ENCODE measurements at regions not wholly inside any gene's neighbourhood (a gene's known extent, or its start where the extent isn't known, plus 50 kb on each side); places are given as distances from the start of the nearest gene placed in this dataset.

DNA sequence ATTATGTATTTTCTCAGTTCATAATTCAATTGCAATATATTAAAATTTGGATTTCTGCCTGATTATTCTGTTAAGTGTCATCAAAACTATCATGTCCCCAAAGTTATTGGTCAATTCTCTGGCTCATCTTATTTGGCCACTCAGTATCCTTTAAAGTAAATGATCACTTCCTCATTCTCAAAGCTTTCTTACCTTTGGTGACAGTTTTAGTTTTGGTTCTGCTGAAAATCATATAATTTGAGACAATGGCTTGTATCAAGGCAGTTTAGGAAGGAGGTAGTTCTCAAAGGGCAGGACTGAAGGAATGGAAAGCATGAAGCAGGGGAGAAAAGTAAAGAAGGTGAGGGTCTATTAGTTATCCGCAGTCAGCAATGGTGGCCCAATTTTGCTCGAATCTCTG, 1832.1 kb downstream of the ARAP2 start:
- ATAC-seq, result no peak
- TF ChIP-seq TCF4 (CRISPR knock-in tag; IDR thresholded peaks at IDR 0.05; ENCODE audit: borderline replicate concordance), result no peak
- no peak for TF ChIP-seq TOX (CRISPR knock-in tag; IDR thresholded peaks at IDR 0.05; ENCODE audit: borderline replicate concordance)
- no peak for TF ChIP-seq ESRRG (CRISPR knock-in tag; IDR thresholded peaks at IDR 0.05)
- no peak for TF ChIP-seq RARB (CRISPR knock-in tag; IDR thresholded peaks at IDR 0.05)
- TF ChIP-seq PPARA (CRISPR knock-in tag; IDR thresholded peaks at IDR 0.05; ENCODE audit: borderline replicate concordance), result no peak
- no peak for TF ChIP-seq CSDC2 (CRISPR knock-in tag; IDR thresholded peaks at IDR 0.05)
- no peak for TF ChIP-seq ISL1 (CRISPR knock-in tag; IDR thresholded peaks at IDR 0.05)
- TF ChIP-seq, protein P1, sequence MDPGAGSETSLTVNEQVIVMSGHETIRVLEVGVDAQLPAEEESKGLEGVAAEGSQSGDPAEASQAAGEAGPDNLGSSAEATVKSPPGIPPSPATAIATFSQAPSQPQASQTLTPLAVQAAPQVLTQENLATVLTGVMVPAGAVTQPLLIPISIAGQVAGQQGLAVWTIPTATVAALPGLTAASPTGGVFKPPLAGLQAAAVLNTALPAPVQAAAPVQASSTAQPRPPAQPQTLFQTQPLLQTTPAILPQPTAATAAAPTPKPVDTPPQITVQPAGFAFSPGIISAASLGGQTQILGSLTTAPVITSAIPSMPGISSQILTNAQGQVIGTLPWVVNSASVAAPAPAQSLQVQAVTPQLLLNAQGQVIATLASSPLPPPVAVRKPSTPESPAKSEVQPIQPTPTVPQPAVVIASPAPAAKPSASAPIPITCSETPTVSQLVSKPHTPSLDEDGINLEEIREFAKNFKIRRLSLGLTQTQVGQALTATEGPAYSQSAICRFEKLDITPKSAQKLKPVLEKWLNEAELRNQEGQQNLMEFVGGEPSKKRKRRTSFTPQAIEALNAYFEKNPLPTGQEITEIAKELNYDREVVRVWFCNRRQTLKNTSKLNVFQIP (CRISPR knock-in tag; IDR thresholded peaks at IDR 0.05; ENCODE audit: borderline replicate concordance, low read depth), result no peak
- TF ChIP-seq ZFP3 (CRISPR knock-in tag; IDR thresholded peaks at IDR 0.05), result no peak
- TF ChIP-seq, protein P2, sequence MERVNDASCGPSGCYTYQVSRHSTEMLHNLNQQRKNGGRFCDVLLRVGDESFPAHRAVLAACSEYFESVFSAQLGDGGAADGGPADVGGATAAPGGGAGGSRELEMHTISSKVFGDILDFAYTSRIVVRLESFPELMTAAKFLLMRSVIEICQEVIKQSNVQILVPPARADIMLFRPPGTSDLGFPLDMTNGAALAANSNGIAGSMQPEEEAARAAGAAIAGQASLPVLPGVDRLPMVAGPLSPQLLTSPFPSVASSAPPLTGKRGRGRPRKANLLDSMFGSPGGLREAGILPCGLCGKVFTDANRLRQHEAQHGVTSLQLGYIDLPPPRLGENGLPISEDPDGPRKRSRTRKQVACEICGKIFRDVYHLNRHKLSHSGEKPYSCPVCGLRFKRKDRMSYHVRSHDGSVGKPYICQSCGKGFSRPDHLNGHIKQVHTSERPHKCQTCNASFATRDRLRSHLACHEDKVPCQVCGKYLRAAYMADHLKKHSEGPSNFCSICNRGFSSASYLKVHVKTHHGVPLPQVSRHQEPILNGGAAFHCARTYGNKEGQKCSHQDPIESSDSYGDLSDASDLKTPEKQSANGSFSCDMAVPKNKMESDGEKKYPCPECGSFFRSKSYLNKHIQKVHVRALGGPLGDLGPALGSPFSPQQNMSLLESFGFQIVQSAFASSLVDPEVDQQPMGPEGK (CRISPR knock-in tag; IDR thresholded peaks at IDR 0.05; ENCODE audit: borderline replicate concordance), result no peak
- no peak for TF ChIP-seq OSR1 (CRISPR knock-in tag; IDR thresholded peaks at IDR 0.05)
- TF ChIP-seq, protein P3, sequence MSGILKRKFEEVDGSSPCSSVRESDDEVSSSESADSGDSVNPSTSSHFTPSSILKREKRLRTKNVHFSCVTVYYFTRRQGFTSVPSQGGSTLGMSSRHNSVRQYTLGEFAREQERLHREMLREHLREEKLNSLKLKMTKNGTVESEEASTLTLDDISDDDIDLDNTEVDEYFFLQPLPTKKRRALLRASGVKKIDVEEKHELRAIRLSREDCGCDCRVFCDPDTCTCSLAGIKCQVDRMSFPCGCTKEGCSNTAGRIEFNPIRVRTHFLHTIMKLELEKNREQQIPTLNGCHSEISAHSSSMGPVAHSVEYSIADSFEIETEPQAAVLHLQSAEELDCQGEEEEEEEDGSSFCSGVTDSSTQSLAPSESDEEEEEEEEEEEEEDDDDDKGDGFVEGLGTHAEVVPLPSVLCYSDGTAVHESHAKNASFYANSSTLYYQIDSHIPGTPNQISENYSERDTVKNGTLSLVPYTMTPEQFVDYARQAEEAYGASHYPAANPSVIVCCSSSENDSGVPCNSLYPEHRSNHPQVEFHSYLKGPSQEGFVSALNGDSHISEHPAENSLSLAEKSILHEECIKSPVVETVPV (CRISPR knock-in tag; IDR thresholded peaks at IDR 0.05), result no peak
- TF ChIP-seq ZC3H10 (CRISPR knock-in tag; IDR thresholded peaks at IDR 0.05), result no peak
- TF ChIP-seq SNAI2 (CRISPR knock-in tag; IDR thresholded peaks at IDR 0.05), result no peak
- TF ChIP-seq BACH2 (CRISPR knock-in tag; IDR thresholded peaks at IDR 0.05; ENCODE audit: borderline replicate concordance), result no peak
- TF ChIP-seq ZNF565 (CRISPR knock-in tag; conservative IDR thresholded peaks at IDR 0.05; ENCODE audit: low read depth), result no peak
- no peak for TF ChIP-seq ZNF70 (CRISPR knock-in tag; IDR thresholded peaks at IDR 0.05)

DNA sequence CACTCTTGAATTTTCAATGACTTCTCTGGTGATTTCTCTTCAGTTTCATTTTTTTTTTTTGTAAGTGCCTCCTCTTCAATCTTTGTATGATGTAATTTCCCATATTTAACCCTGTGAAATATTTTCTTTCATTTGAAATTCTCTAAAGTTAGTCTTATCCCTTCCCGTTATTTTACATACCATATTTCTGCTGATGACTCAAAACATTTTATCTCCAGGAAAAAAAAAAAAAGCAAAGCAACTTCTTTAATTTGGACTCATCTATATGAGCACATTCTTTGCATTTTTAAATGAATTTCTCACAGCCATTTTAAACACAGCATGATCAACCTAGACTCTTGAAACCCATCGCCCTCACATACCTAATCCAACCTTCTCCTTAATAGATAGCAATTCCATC, 1831.4 kb downstream of the ARAP2 start:
- no peak for ATAC-seq
- TF ChIP-seq ZNF565 (CRISPR knock-in tag; conservative IDR thresholded peaks at IDR 0.05; ENCODE audit: low read depth) (no peak), TOX (CRISPR knock-in tag; IDR thresholded peaks at IDR 0.05; ENCODE audit: borderline replicate concordance) (no peak), BACH2 (CRISPR knock-in tag; IDR thresholded peaks at IDR 0.05; ENCODE audit: borderline replicate concordance) (no peak), SNAI2 (CRISPR knock-in tag; IDR thresholded peaks at IDR 0.05) (no peak), ZNF8 (CRISPR knock-in tag; IDR thresholded peaks at IDR 0.05) (no peak), ZFP30 (CRISPR knock-in tag; IDR thresholded peaks at IDR 0.05) (no peak), TCF4 (CRISPR knock-in tag; IDR thresholded peaks at IDR 0.05; ENCODE audit: borderline replicate concordance) (no peak), PPARA (CRISPR knock-in tag; IDR thresholded peaks at IDR 0.05; ENCODE audit: borderline replicate concordance) (no peak)
- TF ChIP-seq, protein P2 (CRISPR knock-in tag; IDR thresholded peaks at IDR 0.05; ENCODE audit: borderline replicate concordance), result no peak
- TF ChIP-seq, protein P4, sequence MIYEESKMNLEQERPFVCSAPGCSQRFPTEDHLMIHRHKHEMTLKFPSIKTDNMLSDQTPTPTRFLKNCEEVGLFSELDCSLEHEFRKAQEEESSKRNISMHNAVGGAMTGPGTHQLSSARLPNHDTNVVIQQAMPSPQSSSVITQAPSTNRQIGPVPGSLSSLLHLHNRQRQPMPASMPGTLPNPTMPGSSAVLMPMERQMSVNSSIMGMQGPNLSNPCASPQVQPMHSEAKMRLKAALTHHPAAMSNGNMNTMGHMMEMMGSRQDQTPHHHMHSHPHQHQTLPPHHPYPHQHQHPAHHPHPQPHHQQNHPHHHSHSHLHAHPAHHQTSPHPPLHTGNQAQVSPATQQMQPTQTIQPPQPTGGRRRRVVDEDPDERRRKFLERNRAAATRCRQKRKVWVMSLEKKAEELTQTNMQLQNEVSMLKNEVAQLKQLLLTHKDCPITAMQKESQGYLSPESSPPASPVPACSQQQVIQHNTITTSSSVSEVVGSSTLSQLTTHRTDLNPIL (CRISPR knock-in tag; IDR thresholded peaks at IDR 0.05; ENCODE audit: low read depth), result no peak

DNA sequence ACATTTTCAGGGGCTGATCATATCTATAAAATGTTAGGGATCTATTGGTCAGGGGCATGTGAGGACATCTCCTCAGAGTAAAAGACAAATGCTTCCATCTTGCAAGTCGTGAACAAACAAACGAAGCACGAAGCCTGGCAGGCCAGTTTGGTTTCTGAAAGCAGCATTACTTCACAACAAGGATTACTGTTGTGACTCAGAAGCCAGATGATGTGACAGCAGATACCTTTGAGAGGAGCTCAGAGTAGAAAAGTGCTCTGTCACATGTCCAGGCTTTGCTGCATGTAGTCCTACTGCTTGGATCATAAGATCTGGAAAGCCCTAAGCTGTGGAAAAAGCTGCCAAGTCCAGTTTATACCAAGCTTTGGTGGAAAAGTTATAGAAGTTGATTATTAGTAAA, 1827.2 kb downstream of the ARAP2 start:
- no peak for ATAC-seq
- TF ChIP-seq, protein P5, sequence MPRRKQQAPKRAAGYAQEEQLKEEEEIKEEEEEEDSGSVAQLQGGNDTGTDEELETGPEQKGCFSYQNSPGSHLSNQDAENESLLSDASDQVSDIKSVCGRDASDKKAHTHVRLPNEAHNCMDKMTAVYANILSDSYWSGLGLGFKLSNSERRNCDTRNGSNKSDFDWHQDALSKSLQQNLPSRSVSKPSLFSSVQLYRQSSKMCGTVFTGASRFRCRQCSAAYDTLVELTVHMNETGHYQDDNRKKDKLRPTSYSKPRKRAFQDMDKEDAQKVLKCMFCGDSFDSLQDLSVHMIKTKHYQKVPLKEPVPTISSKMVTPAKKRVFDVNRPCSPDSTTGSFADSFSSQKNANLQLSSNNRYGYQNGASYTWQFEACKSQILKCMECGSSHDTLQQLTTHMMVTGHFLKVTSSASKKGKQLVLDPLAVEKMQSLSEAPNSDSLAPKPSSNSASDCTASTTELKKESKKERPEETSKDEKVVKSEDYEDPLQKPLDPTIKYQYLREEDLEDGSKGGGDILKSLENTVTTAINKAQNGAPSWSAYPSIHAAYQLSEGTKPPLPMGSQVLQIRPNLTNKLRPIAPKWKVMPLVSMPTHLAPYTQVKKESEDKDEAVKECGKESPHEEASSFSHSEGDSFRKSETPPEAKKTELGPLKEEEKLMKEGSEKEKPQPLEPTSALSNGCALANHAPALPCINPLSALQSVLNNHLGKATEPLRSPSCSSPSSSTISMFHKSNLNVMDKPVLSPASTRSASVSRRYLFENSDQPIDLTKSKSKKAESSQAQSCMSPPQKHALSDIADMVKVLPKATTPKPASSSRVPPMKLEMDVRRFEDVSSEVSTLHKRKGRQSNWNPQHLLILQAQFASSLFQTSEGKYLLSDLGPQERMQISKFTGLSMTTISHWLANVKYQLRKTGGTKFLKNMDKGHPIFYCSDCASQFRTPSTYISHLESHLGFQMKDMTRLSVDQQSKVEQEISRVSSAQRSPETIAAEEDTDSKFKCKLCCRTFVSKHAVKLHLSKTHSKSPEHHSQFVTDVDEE (CRISPR knock-in tag; IDR thresholded peaks at IDR 0.05), result no peak
- TF ChIP-seq ZNF565 (CRISPR knock-in tag; conservative IDR thresholded peaks at IDR 0.05; ENCODE audit: low read depth) (no peak), SNAI2 (CRISPR knock-in tag; IDR thresholded peaks at IDR 0.05) (no peak), TCF4 (CRISPR knock-in tag; IDR thresholded peaks at IDR 0.05; ENCODE audit: borderline replicate concordance) (no peak), ZNF70 (CRISPR knock-in tag; IDR thresholded peaks at IDR 0.05) (no peak), ARNTL (CRISPR knock-in tag; IDR thresholded peaks at IDR 0.05; ENCODE audit: borderline replicate concordance, low read depth) (no peak), ZC3H10 (CRISPR knock-in tag; IDR thresholded peaks at IDR 0.05) (no peak), RARB (CRISPR knock-in tag; IDR thresholded peaks at IDR 0.05) (no peak), BACH2 (CRISPR knock-in tag; IDR thresholded peaks at IDR 0.05; ENCODE audit: borderline replicate concordance) (no peak)
- TF ChIP-seq, protein P2 (CRISPR knock-in tag; IDR thresholded peaks at IDR 0.05; ENCODE audit: borderline replicate concordance), result no peak
- TF ChIP-seq, protein P3 (CRISPR knock-in tag; IDR thresholded peaks at IDR 0.05), result no peak

Measured in SK-N-SH treated with all-trans-retinoic acid at 6 μM for 48 hours (cell line).